ENCODE measurements at regions not wholly inside any gene's neighbourhood (a gene's known extent, or its start where the extent isn't known, plus 50 kb on each side); places are given as distances from the start of the nearest gene placed in this dataset.

DNA sequence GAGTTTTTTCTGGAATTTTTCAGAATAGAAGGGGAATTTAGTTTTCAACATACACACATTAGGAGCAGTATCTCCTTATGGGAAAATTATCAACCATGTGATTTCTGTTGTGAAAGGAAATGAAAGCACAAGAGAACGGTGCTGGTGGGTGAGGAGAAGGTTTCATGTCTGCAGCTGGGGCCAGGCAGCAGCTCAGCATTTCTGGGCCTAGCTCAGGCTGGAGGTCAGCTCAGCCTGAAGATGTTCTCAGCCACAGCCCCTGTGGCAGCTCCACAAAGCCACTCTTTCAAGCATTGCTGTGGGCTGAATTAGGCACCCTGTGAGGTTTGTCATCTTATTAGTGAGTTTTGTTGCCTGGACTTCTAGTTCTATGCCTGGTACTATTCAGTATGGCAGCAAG, 90.3 kb downstream of the DIRAS2 start:
- no peak for TF ChIP-seq CREB1 (IDR thresholded peaks at IDR 0.05; ENCODE audit: low read depth)
- TF ChIP-seq EP300 (IDR thresholded peaks at IDR 0.05; ENCODE audit: borderline replicate concordance), result no peak
- no peak for TF ChIP-seq TAF1 (IDR thresholded peaks at IDR 0.05; ENCODE audit: low read depth)
- no peak for TF ChIP-seq YY1 (IDR thresholded peaks at IDR 0.05; ENCODE audit: low read depth)
- TF ChIP-seq, protein P1, sequence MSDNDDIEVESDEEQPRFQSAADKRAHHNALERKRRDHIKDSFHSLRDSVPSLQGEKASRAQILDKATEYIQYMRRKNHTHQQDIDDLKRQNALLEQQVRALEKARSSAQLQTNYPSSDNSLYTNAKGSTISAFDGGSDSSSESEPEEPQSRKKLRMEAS (IDR thresholded peaks at IDR 0.05), result no peak
- TF ChIP-seq, protein P2, sequence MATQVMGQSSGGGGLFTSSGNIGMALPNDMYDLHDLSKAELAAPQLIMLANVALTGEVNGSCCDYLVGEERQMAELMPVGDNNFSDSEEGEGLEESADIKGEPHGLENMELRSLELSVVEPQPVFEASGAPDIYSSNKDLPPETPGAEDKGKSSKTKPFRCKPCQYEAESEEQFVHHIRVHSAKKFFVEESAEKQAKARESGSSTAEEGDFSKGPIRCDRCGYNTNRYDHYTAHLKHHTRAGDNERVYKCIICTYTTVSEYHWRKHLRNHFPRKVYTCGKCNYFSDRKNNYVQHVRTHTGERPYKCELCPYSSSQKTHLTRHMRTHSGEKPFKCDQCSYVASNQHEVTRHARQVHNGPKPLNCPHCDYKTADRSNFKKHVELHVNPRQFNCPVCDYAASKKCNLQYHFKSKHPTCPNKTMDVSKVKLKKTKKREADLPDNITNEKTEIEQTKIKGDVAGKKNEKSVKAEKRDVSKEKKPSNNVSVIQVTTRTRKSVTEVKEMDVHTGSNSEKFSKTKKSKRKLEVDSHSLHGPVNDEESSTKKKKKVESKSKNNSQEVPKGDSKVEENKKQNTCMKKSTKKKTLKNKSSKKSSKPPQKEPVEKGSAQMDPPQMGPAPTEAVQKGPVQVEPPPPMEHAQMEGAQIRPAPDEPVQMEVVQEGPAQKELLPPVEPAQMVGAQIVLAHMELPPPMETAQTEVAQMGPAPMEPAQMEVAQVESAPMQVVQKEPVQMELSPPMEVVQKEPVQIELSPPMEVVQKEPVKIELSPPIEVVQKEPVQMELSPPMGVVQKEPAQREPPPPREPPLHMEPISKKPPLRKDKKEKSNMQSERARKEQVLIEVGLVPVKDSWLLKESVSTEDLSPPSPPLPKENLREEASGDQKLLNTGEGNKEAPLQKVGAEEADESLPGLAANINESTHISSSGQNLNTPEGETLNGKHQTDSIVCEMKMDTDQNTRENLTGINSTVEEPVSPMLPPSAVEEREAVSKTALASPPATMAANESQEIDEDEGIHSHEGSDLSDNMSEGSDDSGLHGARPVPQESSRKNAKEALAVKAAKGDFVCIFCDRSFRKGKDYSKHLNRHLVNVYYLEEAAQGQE (IDR thresholded peaks at IDR 0.05; ENCODE audit: low read depth), result no peak
- no peak for TF ChIP-seq USF1 (IDR thresholded peaks at IDR 0.05)
- TF ChIP-seq RAD21 (IDR thresholded peaks at IDR 0.05; ENCODE audit: low read depth), result no peak
- no peak for TF ChIP-seq CEBPB (IDR thresholded peaks at IDR 0.05)
- TF ChIP-seq TCF12 (IDR thresholded peaks at IDR 0.05; ENCODE audit: low read depth), result no peak
- no peak for TF ChIP-seq TEAD4 (IDR thresholded peaks at IDR 0.05)
- no peak for TF ChIP-seq NFIC (IDR thresholded peaks at IDR 0.05)
- TF ChIP-seq FOXM1 (IDR thresholded peaks at IDR 0.05; ENCODE audit: borderline replicate concordance, low read depth), result no peak
